SU-DHL-6 (cell line): ENCODE measurements at regions not wholly inside any gene's neighbourhood (a gene's known extent, or its start where the extent isn't known, plus 50 kb on each side); places are given as distances from the start of the nearest gene placed in this dataset.

Source experiments
- H2AFZ ChIP-seq: fragments of 200-600 bp; sonication (generic); 2 replicates; pipeline ENCODE4 v1.6.1; 2014; ENCODE audit warnings: low read depth, mild to moderate bottlenecking, moderate library complexity, mixed read lengths, antibody characterized with exemption, low read length; ENCODE audit not compliant: severe bottlenecking
- H3F3A ChIP-seq: fragments of 200-600 bp; shearing (Covaris generic); 2 replicates; pipeline ENCODE4 v1.6.0; 2016; ENCODE audit warnings: antibody characterized with exemption, mild to moderate bottlenecking; ENCODE audit not compliant: insufficient read depth
- H3K27ac ChIP-seq: fragments of 200-600 bp; sonication (generic); 2 replicates; pipeline ENCODE4 v1.5.1; 2016; ENCODE audit warnings: low read depth, mild to moderate bottlenecking, low read length, moderate library complexity, mixed read lengths
- H3K27me3 ChIP-seq: fragments of 200-600 bp; sonication (generic), shearing (Covaris generic); 2 replicates; pipeline ENCODE4 v1.6.0; 2014; ENCODE audit warnings: mild to moderate bottlenecking, low read length
- H3K36me3 ChIP-seq: fragments of 200-600 bp; sonication (generic); 2 replicates; pipeline ENCODE4 v1.6.1; 2014; ENCODE audit warnings: mild to moderate bottlenecking, low read length, mixed read lengths
- H3K4me2 ChIP-seq: fragments of 300-600, 200-600 bp; shearing (Covaris generic), sonication (generic); 2 replicates; pipeline ENCODE4 v1.6.0; 2014; ENCODE audit warnings: low read length, low read depth, mild to moderate bottlenecking; ENCODE audit not compliant: poor library complexity, severe bottlenecking
- H3K4me3 ChIP-seq: fragments of 200-600 bp; sonication (generic); 2 replicates; pipeline ENCODE4 v1.5.1; 2014; ENCODE audit warnings: antibody characterized with exemption, low read length, mild to moderate bottlenecking, mixed read lengths; ENCODE audit not compliant: insufficient read depth, poor library complexity, severe bottlenecking
- H3K79me2 ChIP-seq: fragments of 200-600 bp; sonication (generic); 2 replicates; pipeline ENCODE4 v1.6.1; 2014; ENCODE audit warnings: mild to moderate bottlenecking, low read length, moderate library complexity; ENCODE audit not compliant: insufficient read depth
- H3K9ac ChIP-seq: fragments of 200-600 bp; sonication (generic); 2 replicates; pipeline ENCODE4 v1.7.0; 2014; ENCODE audit warnings: mild to moderate bottlenecking, low read length
- H3K9me2 ChIP-seq: fragments of 200-600 bp; sonication (generic); replicated peaks from 2 replicates; pipeline ENCODE4 v1.6.1; 2014; ENCODE audit warnings: low read length; ENCODE audit not compliant: insufficient read depth
- H3K9me3 ChIP-seq: fragments of 200-600 bp; sonication (generic); 2 replicates; pipeline ENCODE4 v1.6.1; 2014; ENCODE audit warnings: low read length, mixed read lengths; ENCODE audit not compliant: insufficient read depth
- H4K20me1 ChIP-seq: fragments of 200-600 bp; sonication (generic); 2 replicates; pipeline ENCODE4 v1.6.1; 2014; ENCODE audit warnings: low read depth, mild to moderate bottlenecking, antibody characterized with exemption, low read length, moderate library complexity, mixed read lengths
- EZH2phosphoT487 ChIP-seq: fragments of 200-600 bp; sonication (generic), shearing (Covaris generic); conservative IDR thresholded peaks from 2 replicates; pipeline ENCODE4 v1.6.1; 2018; ENCODE audit warnings: mild to moderate bottlenecking, antibody characterized with exemption, low read length, moderate library complexity, mixed read lengths
- TF ChIP-seq, protein P1 (sequence below): fragments of 200-600 bp; sonication (generic); IDR thresholded peaks from one replicate; pipeline ENCODE4 v1.5.1; 2017; ENCODE audit warnings: antibody characterized with exemption, mild to moderate bottlenecking, low read length, moderate library complexity; ENCODE audit not compliant: insufficient read depth, poor library complexity, severe bottlenecking

DNA sequence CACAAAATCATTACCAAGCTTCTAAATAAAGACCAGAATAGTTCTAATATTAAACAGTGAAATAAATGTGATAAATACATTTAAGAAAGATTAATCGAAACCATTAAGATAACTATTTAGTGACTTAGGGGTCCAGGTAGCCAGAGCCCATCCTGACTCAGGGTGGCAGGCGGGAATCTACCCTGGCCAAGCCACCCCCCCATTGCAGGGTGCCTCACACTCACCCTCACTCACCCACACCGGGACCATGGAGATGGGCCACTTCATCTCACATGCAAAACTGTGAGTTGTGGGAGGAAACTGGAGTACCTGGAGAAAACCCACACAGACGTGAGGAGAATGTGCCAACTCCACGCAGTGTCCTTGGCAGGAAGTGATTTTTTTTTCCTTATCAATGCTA lies 237.6 kb upstream of the HAND2 start:
- Histone ChIP-seq H3K9me2 (no peaks in the 10 kb centered on the region), H3K4me2 (no peak overlapping the region), H3K9ac (no peak overlapping the region), H3K79me2 (no peaks in the 10 kb centered on the region), H3K36me3 (no peaks in the 10 kb centered on the region), H2AFZ (no peak overlapping the region), H3K9me3 (no peaks in the 10 kb centered on the region), H3F3A (no peaks in the 10 kb centered on the region), H3K27me3 (no peaks in the 10 kb centered on the region), H3K27ac (no peak overlapping the region), H4K20me1 (no peaks in the 10 kb centered on the region), H3K4me3 (no peak overlapping the region)
- TF ChIP-seq, protein P1, sequence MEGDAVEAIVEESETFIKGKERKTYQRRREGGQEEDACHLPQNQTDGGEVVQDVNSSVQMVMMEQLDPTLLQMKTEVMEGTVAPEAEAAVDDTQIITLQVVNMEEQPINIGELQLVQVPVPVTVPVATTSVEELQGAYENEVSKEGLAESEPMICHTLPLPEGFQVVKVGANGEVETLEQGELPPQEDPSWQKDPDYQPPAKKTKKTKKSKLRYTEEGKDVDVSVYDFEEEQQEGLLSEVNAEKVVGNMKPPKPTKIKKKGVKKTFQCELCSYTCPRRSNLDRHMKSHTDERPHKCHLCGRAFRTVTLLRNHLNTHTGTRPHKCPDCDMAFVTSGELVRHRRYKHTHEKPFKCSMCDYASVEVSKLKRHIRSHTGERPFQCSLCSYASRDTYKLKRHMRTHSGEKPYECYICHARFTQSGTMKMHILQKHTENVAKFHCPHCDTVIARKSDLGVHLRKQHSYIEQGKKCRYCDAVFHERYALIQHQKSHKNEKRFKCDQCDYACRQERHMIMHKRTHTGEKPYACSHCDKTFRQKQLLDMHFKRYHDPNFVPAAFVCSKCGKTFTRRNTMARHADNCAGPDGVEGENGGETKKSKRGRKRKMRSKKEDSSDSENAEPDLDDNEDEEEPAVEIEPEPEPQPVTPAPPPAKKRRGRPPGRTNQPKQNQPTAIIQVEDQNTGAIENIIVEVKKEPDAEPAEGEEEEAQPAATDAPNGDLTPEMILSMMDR: no peak
- TF ChIP-seq EZH2phosphoT487: no peak

DNA sequence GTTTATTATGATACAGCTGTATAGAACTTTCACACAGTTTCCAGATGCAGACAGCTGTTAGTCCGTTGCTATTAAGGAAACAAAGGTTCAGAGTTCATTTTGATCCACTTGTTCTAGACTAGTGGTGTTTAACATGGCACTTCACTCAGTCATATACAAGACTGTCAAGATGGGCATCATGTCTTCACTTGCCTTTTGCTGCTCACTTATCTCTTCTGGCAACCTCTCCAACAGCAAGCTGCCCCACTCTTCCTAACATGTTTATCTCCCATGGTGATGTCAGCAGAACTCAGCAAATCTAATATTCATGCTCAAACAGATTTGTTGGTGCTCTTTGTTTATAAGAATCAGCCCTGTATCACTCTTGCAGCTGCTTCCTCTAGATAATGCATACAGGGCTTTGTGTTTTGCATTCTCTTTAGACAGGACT lies 236.2 kb upstream of the HAND2 start:
- H3K79me2 ChIP-seq: no peaks in the 10 kb centered on the region
- H3K27me3 ChIP-seq: no peaks in the 10 kb centered on the region
- no peak for TF ChIP-seq EZH2phosphoT487

DNA sequence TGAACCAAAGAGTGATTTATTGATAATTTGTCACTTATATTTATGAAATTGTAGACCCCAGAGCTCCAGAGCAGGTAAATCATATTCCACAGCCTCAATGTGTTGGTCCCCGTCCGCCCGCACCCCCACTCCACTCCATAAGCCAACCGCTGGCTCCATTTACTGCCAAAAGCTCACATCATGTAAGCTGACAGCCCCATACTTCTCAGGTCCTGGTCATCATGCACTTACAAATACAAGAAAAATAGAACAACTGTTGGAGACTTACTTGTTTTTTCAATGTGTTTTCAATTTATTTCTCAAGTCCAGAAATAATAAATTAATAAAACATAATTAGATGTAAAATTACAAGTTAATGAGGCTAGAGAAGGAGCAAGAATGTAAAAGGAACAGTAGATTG lies 235.7 kb upstream of the HAND2 start:
- Histone ChIP-seq H3K4me2 (no peak overlapping the region), H2AFZ (no peak overlapping the region), H3K79me2 (no peaks in the 10 kb centered on the region), H3F3A (no peaks in the 10 kb centered on the region), H3K27ac (no peak overlapping the region), H3K9me3 (no peaks in the 10 kb centered on the region), H3K27me3 (no peaks in the 10 kb centered on the region), H4K20me1 (no peaks in the 10 kb centered on the region), H3K9me2 (no peaks in the 10 kb centered on the region), H3K36me3 (no peaks in the 10 kb centered on the region), H3K4me3 (no peak overlapping the region), H3K9ac (no peak overlapping the region)
- TF ChIP-seq, protein P1: no peak
- TF ChIP-seq EZH2phosphoT487: no peak

More for the DNA sequence above, 236.2 kb upstream of the HAND2 start:
- no peak overlapping the region for H3K4me2 ChIP-seq
- H3K9me2 ChIP-seq: no peaks in the 10 kb centered on the region
- no peak overlapping the region for H2AFZ ChIP-seq
- no peaks in the 10 kb centered on the region for H4K20me1 ChIP-seq
- no peak overlapping the region for H3K4me3 ChIP-seq
- H3K36me3 ChIP-seq: no peaks in the 10 kb centered on the region
- H3F3A ChIP-seq: no peaks in the 10 kb centered on the region
- H3K27ac ChIP-seq: no peak overlapping the region
- no peak overlapping the region for H3K9ac ChIP-seq
- H3K9me3 ChIP-seq: no peaks in the 10 kb centered on the region

DNA sequence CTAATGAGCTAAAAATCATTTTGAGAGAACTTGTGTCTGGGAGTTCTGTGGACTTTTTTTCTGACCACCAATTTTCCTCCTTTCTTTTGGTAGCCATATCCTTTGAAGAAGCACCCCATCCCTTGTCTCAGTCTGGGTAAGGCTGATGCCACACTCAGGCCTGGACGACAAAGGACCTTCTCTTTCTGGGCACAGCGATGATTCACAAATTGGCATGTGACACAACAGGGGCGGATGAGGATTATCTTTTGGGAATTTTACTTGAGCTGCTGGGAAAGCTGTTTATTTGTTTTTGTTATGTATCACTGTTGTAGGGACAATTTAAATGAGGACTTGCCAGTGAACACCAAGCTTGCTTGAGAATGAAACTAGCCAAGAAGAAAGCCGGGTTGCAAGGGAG lies 233.4 kb upstream of the HAND2 start:
- H3K9me3 ChIP-seq: no peaks in the 10 kb centered on the region
- no peaks in the 10 kb centered on the region for H3K27me3 ChIP-seq
- no peak overlapping the region for H3K27ac ChIP-seq
- no peaks in the 10 kb centered on the region for H3K9me2 ChIP-seq
- TF ChIP-seq, protein P1: no peak
- no peak for TF ChIP-seq EZH2phosphoT487
- H3K36me3 ChIP-seq: no peaks in the 10 kb centered on the region
- no peak overlapping the region for H3K9ac ChIP-seq
- no peak overlapping the region for H2AFZ ChIP-seq
- no peaks in the 10 kb centered on the region for H3F3A ChIP-seq
- H3K4me3 ChIP-seq: no peak overlapping the region
- H3K79me2 ChIP-seq: no peaks in the 10 kb centered on the region
- H4K20me1 ChIP-seq: no peaks in the 10 kb centered on the region
- H3K4me2 ChIP-seq: no peak overlapping the region
